HG02884 (cell line): ENCODE measurements at regions not wholly inside any gene's neighbourhood (a gene's known extent, or its start where the extent isn't known, plus 50 kb on each side); places are given as distances from the start of the nearest gene placed in this dataset.

Experiments used
- ATAC-seq: cut with Tn5 transposase; IDR thresholded peaks from one replicate; pipeline ENCODE4 v1.9.1; 2021; ENCODE audit warnings: mild to moderate bottlenecking, moderate library complexity; ENCODE audit not compliant: unreplicated experiment

DNA sequence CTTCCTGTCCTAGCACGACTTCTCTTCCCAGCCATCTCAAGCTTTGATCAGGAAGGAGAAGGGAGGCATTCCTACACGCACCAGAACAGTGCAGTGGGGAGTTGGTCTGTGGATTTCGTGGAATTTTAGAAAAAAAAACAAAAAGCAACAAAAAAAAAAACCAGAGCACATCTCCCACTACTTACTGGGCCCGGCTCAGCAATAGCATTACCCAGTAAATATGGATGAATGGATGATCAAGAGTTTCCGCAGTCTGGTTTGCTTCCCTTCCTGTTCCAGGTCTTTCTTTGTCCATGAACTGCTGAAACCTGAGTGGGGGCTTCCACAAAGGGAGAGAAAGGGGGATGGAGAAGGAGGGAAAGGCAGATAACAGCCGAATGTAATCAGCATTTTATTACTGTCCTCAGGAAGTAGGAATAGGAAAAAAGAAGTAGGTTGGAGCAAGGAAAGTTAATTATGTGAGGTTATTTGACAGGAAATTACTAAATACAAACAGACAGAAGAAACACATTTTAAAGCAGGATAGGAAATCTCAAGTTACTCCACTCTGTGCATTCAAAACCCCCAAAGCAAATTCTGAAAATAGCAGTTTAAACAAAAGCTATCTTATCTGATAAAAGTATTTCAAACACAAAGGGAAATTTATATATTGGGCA is 349.0 kb downstream of the PRL start:
- ATAC-seq, result no peak

DNA sequence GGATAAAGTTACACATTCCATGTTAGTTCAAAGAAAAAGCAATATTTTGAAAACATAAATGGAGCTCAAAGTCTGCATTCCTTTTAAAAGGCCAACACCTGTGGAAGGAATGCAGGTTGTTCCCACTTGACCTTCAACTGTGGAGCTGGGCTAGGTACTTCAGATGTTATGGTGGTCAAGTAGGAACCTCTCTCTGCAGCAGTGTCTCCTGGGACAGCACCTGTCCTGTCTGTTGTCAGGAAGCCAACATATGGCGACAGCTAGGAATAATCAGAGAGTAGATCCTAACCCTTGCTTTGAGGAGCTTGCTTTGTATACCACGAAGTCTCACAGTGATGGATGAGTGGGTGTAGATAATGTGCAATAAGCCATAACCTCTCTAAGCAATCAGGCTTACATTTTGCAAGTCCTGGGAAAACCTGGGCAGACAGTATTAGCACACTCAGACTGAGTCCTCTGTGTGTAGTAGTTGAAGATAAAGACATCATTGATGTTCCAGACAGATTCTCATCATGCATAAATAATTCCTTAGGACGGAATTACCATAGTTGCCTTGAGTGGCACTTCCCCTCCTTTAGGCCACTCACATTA is 347.5 kb downstream of the PRL start:
- no peak for ATAC-seq

DNA sequence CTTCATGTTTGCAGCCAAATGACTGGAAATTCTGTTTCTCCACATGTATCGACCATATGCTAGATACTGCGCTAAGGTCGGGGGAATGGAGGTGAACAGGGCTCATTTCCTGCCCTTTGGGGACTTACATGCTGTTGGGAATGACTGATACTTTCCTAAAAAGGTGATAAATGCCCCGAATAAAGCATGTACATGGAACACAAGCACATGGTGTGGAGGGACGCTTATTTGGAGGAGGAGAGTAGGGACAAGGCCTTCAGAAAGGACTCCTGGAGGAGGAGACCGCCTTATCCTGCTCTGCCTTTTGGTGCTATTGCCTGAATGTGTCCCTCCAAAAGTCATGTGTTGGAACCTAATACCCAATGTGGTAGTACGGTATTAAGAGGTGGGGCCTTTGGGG is 344.5 kb downstream of the PRL start:
- no peak for ATAC-seq

DNA sequence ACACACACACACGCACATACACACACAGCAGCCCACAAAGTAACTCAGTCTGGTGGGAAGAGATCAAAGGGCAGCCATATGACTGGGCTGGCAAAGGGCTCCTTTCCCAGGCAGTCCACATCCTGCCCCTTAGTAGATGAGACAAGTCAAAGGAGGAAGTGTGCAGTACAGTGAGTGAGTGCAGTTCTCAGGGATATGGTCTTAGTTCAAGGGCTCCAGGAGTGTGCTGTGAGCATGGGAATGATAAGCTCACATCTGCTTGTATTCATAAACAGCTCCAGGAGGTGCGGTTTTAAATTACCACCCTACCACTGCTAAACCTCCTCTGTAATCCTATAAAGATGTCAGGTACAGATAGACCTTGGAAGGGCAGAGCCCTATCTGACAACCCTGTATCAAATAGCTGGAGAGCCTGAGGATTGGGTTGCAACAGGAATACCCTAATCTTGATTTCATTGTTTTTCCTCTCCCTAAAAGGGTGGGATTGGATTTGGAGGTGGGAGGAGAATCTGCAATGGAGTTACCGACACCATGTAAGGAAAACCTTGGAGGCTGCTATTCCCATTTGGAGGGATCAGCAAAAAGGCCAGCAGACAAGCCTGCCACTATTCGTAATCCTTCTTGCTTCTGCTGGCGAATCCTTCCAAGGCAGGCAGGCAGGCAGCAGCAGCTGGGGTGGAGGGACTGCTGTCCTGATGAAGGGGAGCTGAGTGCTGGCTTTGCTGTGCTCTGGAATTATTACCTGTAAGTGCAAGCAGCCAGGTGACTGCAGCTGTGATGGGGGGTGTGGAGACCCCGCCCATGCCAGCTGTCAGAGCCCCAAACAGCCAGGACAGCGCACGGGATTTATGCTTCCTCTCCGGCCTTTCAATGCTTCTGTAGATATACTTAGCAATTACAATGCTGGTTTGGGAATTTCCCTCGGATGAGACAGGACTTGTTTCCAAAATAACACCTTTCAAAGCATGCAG is 342.7 kb downstream of the PRL start:
- no peak for ATAC-seq

DNA sequence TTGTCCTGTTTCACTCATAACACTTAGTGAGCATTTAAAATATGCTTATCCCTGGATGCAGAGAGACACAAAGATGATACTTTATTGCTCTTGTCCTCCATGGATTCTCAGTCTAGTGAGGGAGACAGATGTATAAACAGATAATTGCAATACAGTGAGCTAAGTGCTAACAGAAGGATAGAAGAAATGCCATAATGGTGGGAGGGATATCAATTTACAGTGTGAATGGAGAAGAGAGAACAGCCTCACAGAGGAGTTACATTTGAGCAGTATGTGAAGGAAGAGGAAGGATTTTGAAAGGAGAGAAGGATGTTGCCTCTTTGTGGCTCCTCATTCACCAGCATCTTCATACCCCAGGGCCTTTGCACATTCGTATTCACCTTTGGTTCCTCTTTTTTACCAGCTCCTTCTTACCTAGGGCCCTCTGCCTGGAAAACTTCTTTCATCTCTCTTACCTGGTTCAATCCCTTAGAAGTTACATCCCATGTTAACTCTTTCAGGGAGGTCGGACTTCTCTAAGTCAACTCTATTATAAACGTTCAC is 341.7 kb downstream of the PRL start:
- ATAC-seq, result no peak

DNA sequence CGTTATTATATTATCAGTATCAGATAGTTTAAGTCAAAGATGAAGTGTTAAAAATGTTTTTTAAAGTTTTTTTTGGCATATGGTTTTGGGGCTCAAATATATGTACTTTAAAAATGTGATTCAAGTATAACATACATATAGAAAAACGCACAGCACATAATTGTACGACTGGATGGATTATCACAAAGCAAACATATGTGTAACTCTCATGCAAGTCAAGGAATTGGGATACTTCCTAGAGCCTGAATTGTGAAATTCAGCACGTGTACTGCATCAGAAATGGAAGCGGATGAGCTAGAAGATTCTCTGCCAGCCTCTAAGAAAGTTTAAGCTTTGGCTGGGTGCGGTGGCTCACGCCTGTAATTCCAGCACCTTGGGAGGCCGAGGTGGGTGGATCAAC is 340.9 kb downstream of the PRL start:
- ATAC-seq, result no peak

DNA sequence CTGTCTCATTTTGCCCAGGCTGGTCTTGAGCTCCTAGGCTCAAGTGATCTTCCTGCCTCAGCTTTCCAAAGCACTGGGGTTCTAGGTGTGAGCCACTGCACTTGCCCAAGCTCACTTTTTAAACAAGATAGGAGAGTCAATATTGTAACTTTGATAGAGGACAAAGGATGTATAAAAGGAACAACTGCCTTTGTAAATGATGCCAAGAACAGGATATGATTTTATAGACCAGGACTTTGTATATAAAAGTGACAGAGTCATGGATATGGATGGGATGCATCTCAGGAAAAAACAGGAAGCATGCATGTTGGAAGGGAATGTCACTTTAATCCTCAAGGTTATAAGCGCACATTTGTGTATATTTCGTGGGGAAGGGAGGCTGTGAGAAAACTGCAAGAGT is 338.4 kb downstream of the PRL start:
- ATAC-seq, result no peak

DNA sequence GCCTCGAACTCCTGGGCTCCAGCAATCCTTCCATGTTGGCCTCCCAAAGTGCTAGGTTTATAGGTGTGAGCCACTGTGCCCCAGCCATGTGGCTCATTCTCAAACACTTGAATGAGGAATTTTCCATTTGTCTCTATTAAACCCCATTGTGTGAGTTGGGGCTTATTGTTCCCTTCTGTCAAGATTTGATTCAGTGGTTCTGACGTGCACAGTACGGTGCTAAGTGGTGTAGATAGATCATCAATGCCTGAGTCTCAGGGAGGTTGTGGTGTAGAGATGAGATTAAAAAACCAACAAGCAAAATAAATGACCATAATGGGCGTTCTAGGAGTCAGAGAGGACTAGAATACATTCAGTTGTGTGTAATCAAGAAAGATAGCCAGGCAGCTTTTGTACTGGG is 335.6 kb downstream of the PRL start:
- ATAC-seq, result no peak

DNA sequence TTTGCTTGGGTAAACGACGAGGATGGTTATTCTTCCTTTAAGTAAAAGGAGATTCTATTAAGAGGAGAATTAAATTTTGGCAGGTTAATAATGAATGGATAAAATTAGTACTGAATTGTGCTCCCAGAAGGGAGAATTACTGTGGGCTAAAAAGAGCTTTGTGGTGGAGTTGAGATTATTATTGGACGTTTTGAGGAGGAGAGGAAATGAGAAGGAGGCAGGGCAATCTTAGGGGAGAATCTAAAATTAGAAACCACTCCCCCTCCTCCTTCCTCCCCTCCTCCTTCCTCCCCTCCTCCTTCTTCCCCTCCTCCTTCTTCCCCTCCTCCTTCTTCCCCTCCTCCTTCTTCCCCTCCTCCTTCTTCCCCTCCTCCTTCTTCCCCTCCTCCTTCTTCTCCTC is 331.8 kb downstream of the PRL start:
- ATAC-seq, result no peak

DNA sequence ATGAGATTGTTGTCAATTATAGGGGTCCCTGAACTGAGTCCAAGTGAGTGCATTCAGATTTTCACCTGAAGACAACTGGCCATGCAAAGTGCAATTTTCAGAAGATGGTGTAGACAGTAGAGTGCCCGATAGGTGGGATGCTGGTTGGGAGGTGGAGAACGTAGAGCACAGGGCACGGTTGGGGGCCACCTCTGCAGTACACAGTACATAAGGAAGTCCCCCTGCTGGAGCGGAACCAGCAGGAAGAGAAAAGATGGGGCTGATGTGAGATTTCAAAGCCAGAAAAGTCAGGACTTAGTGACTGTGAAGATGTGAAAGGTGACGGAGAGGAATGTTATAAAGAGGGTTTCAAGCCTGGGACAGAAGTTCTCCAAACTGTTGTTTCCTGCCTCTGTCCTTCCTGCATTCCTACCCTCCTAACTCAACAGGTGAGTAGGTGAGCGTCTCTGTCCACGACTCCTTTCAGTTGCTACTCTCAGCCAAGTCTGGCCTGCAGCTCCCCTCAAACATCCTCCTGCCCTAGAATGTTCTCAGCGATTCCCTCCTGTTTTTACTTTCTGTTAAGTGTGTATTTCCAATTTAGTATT is 330.8 kb downstream of the PRL start:
- no peak for ATAC-seq

DNA sequence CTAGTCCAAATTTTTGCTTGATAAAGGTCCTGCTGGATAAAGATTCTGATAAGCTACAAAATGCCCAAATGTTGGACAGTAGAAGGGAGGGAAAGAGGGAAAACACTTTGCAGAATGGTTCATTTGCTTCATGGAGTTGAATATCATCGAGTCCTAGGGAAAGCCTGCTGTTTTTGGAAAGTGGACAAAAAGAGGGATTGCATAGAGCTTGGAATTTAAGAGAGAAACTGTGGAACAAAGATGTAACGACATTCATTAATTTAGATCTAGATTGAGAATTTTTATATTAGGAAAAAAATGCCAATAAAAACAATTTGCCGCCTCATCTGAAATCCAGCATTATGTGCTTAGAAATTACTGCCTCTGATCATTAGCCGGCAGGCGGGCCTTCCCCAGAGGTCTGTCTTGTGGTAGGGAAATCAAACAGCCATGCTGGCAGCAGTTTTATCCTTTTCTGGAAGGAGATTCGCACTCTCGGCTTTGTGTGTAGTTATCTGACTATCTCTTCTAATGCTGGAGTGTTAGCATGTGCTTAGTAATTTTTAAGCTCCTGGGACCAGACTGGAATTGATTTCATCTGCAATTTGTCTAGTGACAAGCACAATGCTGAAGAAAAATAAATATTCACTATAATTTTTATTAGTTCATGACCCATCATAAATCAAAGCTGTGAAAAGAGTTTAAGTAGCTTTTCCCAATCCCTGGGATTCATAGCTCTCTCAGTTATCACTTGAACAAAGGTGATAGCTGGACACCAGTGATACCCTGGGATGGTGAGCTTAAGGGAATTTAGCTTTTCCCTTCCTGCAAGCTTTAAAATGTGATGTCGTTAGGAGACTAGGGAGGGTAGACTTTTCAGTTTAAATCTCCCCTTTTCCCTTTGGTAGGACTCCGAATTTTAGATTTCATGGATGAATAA is 329.5 kb downstream of the PRL start:
- no peak for ATAC-seq

DNA sequence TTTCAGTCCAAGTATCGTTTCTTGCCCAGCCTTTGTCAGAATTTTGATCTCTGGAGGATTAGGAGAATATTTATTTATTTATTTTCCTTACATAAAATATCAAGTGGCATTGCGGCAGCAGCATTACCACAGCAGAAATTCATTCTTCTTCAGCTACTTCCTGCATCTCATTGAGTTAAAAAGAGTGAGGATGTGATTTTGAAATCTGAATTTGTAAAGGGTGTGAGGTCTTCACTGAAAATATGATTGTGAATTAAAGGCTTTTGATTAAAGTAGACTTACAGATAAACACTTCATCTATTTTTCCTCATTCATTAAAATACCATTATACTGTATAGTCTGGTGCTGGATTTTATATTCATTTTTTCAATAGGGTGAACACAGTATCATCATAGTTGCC is 328.4 kb downstream of the PRL start:
- ATAC-seq, result no peak

DNA sequence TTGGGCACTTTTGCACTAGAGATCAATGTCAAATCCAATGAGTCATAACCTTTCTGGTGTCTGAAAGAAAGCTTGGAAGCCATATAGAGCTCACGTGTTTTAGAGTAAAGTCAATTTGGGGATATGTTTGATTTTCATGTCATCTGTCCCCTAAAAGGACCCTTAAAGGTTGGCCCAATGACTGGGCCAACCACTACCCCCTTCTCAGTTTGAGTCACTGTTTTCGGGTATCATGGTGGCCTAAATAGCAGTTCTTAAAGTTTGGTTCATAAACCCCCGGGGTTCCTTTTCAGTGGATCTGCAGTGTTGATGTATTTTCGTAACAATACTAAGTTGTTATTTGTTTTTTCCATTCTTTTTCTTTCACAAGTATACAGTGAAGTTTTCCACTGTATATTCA is 327.6 kb downstream of the PRL start:
- ATAC-seq, result no peak

DNA sequence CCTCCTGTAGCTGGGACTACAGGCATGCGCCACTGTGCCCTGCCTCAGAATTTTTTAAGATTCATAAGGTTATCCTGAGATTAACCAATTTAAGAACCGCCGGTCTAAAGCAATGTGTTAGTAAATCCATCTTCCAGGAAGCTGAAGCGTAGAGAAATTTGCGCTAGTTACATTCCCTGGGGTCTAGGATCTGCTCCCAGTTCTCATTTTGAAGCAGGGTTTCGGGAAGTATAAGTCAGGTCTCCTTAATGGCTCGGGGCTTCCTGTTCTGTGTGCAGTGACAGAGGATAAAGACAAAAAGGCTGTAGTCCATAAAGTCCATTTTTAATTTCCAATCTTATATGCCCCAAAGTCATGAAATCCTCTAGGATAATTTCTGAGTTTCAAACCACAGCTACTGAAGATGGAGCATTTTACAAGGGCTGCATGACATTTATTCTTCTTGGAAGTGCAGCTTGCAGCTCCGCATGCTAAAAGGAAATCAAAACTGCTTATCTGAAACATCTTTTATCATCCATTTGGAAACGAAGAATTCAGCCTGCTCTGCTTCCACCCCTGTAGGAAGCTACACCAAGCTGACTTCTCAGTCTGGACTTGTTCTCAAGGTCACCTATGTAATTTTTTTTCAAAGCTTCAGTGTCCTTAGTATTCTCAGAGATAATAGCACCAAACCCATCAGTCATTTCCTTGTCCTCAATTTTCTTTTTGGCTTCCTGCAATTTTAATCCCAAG is 326.1 kb downstream of the PRL start:
- no peak for ATAC-seq

DNA sequence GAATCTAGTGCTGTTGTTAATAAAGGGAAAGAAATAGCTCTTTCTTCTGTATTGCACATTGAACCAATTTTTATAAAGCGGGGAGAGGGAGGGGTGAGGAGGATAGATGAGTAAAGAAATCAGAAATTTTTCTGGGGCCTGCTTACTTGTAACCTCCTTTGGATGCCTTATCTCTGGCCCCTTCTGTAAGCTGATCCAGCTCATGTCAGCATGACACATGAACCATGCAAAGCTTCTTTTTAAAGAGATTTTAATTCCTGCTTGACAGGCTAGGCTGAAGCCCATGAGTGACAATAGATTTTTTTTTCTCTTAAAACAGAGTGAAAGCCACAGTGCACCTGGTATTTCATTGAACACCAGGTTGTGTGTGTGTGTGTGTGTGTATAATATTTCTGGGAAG is 325.3 kb downstream of the PRL start:
- ATAC-seq, result no peak

DNA sequence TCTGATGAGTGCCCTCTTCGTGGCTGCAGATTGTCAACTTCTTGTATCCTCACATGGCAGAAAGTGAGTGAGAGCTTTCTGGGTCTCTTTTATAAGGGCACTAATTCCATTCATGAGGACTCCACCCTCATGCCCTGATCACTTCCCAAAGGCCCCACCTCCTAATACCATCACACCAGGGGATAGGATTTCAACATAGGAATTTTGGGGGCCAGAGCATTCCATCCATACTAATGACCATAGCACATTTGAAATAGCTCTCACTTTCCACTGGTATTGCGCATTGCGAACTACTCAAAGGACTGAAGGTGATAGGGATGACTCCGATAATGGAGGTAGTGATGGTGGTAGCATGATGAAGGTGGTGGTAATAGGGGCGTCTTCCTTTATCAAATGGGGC is 324.3 kb downstream of the PRL start:
- no peak for ATAC-seq

DNA sequence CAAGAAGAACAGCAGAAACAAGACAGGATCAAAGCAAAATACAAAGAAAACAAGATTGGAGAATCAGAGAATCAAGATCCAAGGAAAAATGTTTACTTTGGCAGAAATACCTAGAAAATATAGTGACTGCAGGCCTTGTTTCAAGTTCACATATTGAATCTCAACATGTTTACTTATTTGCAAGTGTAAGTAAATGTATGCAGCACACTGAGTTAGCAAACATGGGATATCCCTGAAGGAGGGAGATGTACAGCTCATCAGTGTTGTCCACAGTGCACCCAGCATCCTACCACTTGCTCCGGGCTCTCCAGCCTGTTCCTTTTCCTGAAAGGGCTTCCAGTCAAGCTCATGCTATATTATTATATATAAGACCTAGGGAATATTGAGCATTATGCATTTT is 319.5 kb downstream of the PRL start:
- no peak for ATAC-seq

DNA sequence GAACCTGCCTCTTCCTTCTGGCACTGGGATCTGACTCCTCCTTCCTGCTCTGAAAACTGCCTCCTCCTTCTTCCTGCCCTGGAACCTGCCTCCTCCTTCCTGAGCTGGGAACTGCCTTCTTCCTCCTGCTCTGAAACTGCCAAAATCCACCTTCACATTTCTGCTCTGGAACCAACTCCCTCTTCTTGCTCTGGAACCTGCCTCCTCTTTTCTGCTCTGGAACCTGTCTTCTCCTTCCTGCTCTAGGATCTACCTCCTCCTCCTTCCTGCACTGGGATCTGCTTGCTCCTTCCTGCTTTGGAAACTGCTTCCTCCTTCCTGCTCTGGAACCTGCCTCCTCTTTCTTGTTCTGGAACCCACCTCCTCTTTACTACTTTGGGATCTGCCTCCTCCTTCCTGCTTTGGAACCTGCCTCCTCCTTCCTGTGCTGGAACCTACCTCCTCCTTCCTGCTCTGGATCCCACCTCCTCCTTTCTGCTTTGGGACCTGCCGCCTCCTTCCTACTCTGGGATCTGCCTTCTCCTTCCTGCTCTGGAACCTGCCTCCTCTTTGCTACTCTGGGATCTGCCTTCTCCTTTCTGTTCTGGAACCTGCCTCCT is 315.5 kb downstream of the PRL start:
- no peak for ATAC-seq

DNA sequence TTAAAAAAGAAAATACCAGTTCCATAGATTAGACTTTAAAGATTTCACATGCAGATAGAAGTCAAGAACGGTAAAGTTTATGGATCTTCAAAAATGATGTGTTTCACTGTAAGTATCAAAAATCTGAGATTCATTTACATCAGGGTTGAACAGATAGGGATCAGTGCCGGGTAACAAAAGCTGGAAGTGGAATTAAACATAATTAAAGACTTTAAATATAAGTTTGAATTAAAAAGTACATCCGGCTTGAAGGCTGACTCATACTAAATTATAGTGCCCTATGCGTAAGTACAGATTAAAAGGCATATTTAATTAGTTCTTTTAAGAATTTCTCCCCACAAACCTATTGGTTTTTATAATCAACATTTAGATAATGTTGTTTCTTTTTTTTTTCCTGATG is 312.7 kb downstream of the PRL start:
- no peak for ATAC-seq
